ENCODE measurements at regions not wholly inside any gene's neighbourhood (a gene's known extent, or its start where the extent isn't known, plus 50 kb on each side); places are given as distances from the start of the nearest gene placed in this dataset.

DNA sequence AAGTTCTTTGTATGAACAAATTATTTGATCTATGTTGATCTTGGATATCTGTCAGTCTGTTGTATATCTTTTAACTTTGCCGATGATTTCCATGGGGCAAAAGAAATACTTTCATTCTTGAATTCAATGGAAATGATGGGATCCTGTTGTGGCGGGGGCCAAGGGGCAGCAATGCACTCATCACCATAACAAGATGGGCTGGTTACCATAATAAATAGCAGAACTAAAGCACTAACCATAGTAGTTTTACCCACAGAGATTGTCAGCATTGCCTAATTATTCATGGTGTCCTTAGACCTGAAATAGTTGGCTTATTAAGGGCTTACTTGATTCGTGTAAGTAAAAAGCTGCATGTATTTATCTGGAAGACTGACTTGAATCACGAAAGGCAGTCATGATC, 309.6 kb downstream of the RFC3 start:
- intact Hi-C loops (cut with micrococcal nuclease) (no loop called here), in situ Hi-C loops (cut with MboI; ENCODE audit: low sequenced_read_pairs) (no loop called here), dilution Hi-C loops (cut with HindIII; ENCODE audit: low sequenced_read_pairs, unreplicated experiment) (no loop called here)
- ChIA-PET POLR2A (ENCODE audit: unreplicated experiment) (no interaction called here), CTCF (no interaction called here)
- no peaks in the 10 kb centered on the region for H3K36me3 ChIP-seq (ENCODE audit: control insufficient read depth, insufficient read depth, low read length)
- no peak overlapping the region for H3K4me3 ChIP-seq (ENCODE audit: insufficient read depth, low read depth, low read length)
- H2AFZ ChIP-seq (replicated peaks; ENCODE audit: low read length, poor library complexity) = no peak overlapping the region
- H4K91ac ChIP-seq (ENCODE audit: insufficient read depth, low read depth, low read length) = no peak overlapping the region
- H2BK20ac ChIP-seq (ENCODE audit: low read depth, low read length) = no peak overlapping the region
- no peaks in the 10 kb centered on the region for H4K20me1 ChIP-seq (ENCODE audit: insufficient read depth, low read length)
- H3K4me1 ChIP-seq (ENCODE audit: control insufficient read depth, insufficient read depth, low read length) = no peaks in the 10 kb centered on the region
- no peak for TF ChIP-seq FOS (IDR thresholded peaks at IDR 0.05; ENCODE audit: low read depth, low read length)
- TF ChIP-seq CHD1 (IDR thresholded peaks at IDR 0.05; ENCODE audit: low read depth, low read length) = no peak
- no peak for TF ChIP-seq RAD21 (IDR thresholded peaks at IDR 0.05; ENCODE audit: low read length)
- no peak for TF ChIP-seq NFE2L2 (IDR thresholded peaks at IDR 0.05; ENCODE audit: low read depth, low read length)
- H3K27ac ChIP-seq (ENCODE audit: insufficient read depth, low read length) = no peak overlapping the region
- no peak overlapping the region for H3K18ac ChIP-seq (ENCODE audit: low read depth, low read length)
- DNase-seq (no peak), ATAC-seq (ENCODE audit: low read depth) (no peak)
- H2BK5ac ChIP-seq (ENCODE audit: low read depth, low read length, poor library complexity, severe bottlenecking) = no peak overlapping the region
- H3K4ac ChIP-seq (ENCODE audit: low read depth, low read length) = no peak overlapping the region
- no peak overlapping the region for H2BK15ac ChIP-seq (ENCODE audit: low read depth, low read length)
- no peaks in the 10 kb centered on the region for H3K79me1 ChIP-seq (ENCODE audit: low read depth in 1 of 2, low read length in 2 of 2)
- H3K9me1 ChIP-seq (ENCODE audit: insufficient read depth, low read length) = no peaks in the 10 kb centered on the region
- WGBS, 2 experiments (ENCODE audit: extremely low coverage in 2 of 2, insufficient read length in 1 of 2) = no CpG with 5 or more reads among the region's 4 CpGs
- H3K14ac ChIP-seq (replicated peaks; ENCODE audit: low read depth, low read length) = no peak overlapping the region
- no peak overlapping the region for H4K5ac ChIP-seq (ENCODE audit: low read depth, low read length)
- H3K9ac ChIP-seq (ENCODE audit: low read depth, low read length) = no peak overlapping the region
- no peak overlapping the region for H3K4me2 ChIP-seq (ENCODE audit: low read depth, low read length)
- no peak overlapping the region for H2AK9ac ChIP-seq (replicated peaks; ENCODE audit: low read depth, low read length, poor library complexity)
- H2BK120ac ChIP-seq (ENCODE audit: low read depth, low read length) = no peak overlapping the region
- H2AK5ac ChIP-seq (ENCODE audit: low read depth, low read length) = no peak overlapping the region
- BruUV-seq (replicated peaks) = no TSS peak
- no peak overlapping the region for H3K56ac ChIP-seq (ENCODE audit: extremely low read depth, insufficient read depth, low read length)
- H3K27me3 ChIP-seq (ENCODE audit: control insufficient read depth, insufficient read depth, low read length) = no peaks in the 10 kb centered on the region
- H3K9me3 ChIP-seq (ENCODE audit: control insufficient read depth, insufficient read depth, low read length) = no peaks in the 10 kb centered on the region
- no peak overlapping the region for H3K23ac ChIP-seq (ENCODE audit: low read depth, low read length)
- no peak overlapping the region for H4K8ac ChIP-seq (ENCODE audit: low read depth in 2 of 2, low read length in 2 of 2)

Data from IMR-90 (cell line).